Endothelial cell of umbilical vein (primary cell): ENCODE measurements at regions not wholly inside any gene's neighbourhood (a gene's known extent, or its start where the extent isn't known, plus 50 kb on each side); places are given as distances from the start of the nearest gene placed in this dataset.

Source experiments
- BruUV-seq: library from RNA; stranded (reverse); fragments of 400-500 nt; replicated peaks from 2 replicates; lab custom pipeline; 2021; lab: Mats Ljungman, UMichigan
- CTCF ChIA-PET: fragments of 300-600, 350-600 bp; sonication (Branson Sonifier 250); formaldehyde crosslinking; loops from one replicate; lab custom pipeline; 2021; ENCODE audit warnings: antibody characterized with exemption, inconsistent platforms; lab: Charles Lee
- POLR2A ChIA-PET: fragments of 300-600, 350-600 bp; sonication (Branson Sonifier 250); formaldehyde crosslinking; loops from one replicate; lab custom pipeline; 2021; ENCODE audit warnings: antibody characterized with exemption, inconsistent platforms; lab: Charles Lee
- DNase-seq: peaks from one replicate; pipeline ENCODE4 v3.0.0-alpha.2; 2011; ENCODE audit warnings: low read depth, low spot score
- FAIRE-seq: peaks from 2 replicates; lab custom pipeline; 2011; peaks lifted over from hg19 to GRCh38; lab: Jason Lieb, UNC
- H2AFZ ChIP-seq: 2 replicates; pipeline ENCODE4 v1.6.0; 2012; ENCODE audit warnings: low read depth, low read length, control low read depth, inconsistent platforms
- H3K27ac ChIP-seq: 2 replicates; pipeline ENCODE4 v1.5.1; 2011; ENCODE audit warnings: low read depth, mild to moderate bottlenecking, control low read depth, low read length, moderate library complexity; ENCODE audit not compliant: insufficient read depth
- H3K27me3 ChIP-seq, 2 experiments: 2 replicates each; pipeline versions ENCODE4 v1.6.0 to v1.6.1; 2011; ENCODE audit warnings: low read length in 2 of 2, mixed read lengths in 1 of 2; ENCODE audit not compliant: control insufficient read depth in 2 of 2, insufficient read depth in 2 of 2
- H3K36me3 ChIP-seq, 2 experiments: 2 replicates in 1 of 2; 3 replicates in 1 of 2; pipeline ENCODE4 v1.5.1; 2011; ENCODE audit warnings: low read length in 2 of 2, mild to moderate bottlenecking in 1 of 2, moderate library complexity in 1 of 2; ENCODE audit not compliant: control insufficient read depth in 2 of 2, insufficient read depth in 2 of 2; ENCODE audit errors: extremely low read depth in 1 of 2
- H3K4me1 ChIP-seq: 3 replicates; pipeline ENCODE4 v1.5.1; 2011; ENCODE audit warnings: mild to moderate bottlenecking, low read length; ENCODE audit not compliant: control insufficient read depth, insufficient read depth; ENCODE audit errors: extremely low read depth
- H3K4me2 ChIP-seq: 2 replicates; pipeline ENCODE4 v1.6.1; 2011; ENCODE audit warnings: low read length, control low read depth, mixed read lengths; ENCODE audit not compliant: insufficient read depth
- H3K4me3 ChIP-seq, 3 experiments: fragments of 200-600 bp in 1 of 3; sonication (generic), shearing (Covaris generic) in 1 of 3; replicated peaks in 1 of 3; 2 replicates each; pipeline ENCODE4 v1.5.1; 2011 to 2016; ENCODE audit warnings: control low read depth in 3 of 3, low read length in 3 of 3, mild to moderate bottlenecking in 2 of 3, inconsistent platforms in 1 of 3, low read depth in 1 of 3, moderate library complexity in 1 of 3; ENCODE audit not compliant: insufficient read depth in 1 of 3
- H3K79me2 ChIP-seq: 2 replicates; pipeline ENCODE4 v1.6.0; 2012; ENCODE audit warnings: low read length, inconsistent platforms; ENCODE audit not compliant: control insufficient read depth, insufficient read depth
- H3K9ac ChIP-seq: replicated peaks from 2 replicates; pipeline ENCODE3; 2011; ENCODE audit warnings: low read length, control low read depth; ENCODE audit not compliant: insufficient read depth; ENCODE audit errors: extremely low read depth
- H3K9me1 ChIP-seq: replicated peaks from 3 replicates; pipeline ENCODE4 v1.6.0; 2011; ENCODE audit warnings: mild to moderate bottlenecking, low read length; ENCODE audit not compliant: control insufficient read depth, insufficient read depth; ENCODE audit errors: extremely low read depth
- H3K9me3 ChIP-seq: replicated peaks from 2 replicates; pipeline ENCODE4 v1.5.1; 2012; ENCODE audit warnings: low read length, inconsistent platforms; ENCODE audit not compliant: control insufficient read depth, insufficient read depth
- H4K20me1 ChIP-seq: replicated peaks from 2 replicates; pipeline ENCODE3; 2011; ENCODE audit warnings: mild to moderate bottlenecking, low read length; ENCODE audit not compliant: control insufficient read depth, insufficient read depth; ENCODE audit errors: extremely low read depth
- CTCF ChIP-seq, 2 donors: IDR thresholded peaks; 1 replicate in 1 of 2; 2 replicates in 1 of 2; pipeline ENCODE4 v1.5.1; 2011; ENCODE audit warnings: low read length in 2 of 2, mild to moderate bottlenecking in 2 of 2, moderate library complexity in 2 of 2, control low read depth in 1 of 2, inconsistent platforms in 1 of 2, low read depth in 1 of 2; ENCODE audit not compliant: insufficient read depth in 1 of 2; ENCODE audit errors: extremely low read depth in 1 of 2
- EZH2 ChIP-seq: IDR thresholded peaks from 2 replicates; pipeline ENCODE4 v1.6.1; 2012; ENCODE audit warnings: borderline replicate concordance, low read depth, mild to moderate bottlenecking, moderate library complexity, low read length, inconsistent platforms; ENCODE audit not compliant: severe bottlenecking
- FOS ChIP-seq: IDR thresholded peaks from 2 replicates; pipeline ENCODE4 v1.6.1; 2011; ENCODE audit warnings: mild to moderate bottlenecking, low read length, moderate library complexity, borderline replicate concordance; ENCODE audit not compliant: insufficient read depth
- GATA2 ChIP-seq: IDR thresholded peaks from 2 replicates; pipeline ENCODE4 v1.7.0; 2011; ENCODE audit warnings: low read depth, mild to moderate bottlenecking, moderate library complexity, mixed read lengths, low read length; ENCODE audit not compliant: insufficient read length, insufficient read depth
- JUN ChIP-seq: IDR thresholded peaks from 2 replicates; pipeline ENCODE4 v1.6.1; 2011; ENCODE audit warnings: borderline replicate concordance, low read depth; ENCODE audit not compliant: insufficient read length, insufficient read depth
- MAX ChIP-seq: IDR thresholded peaks from 2 replicates; pipeline ENCODE4 v1.6.1; 2011; ENCODE audit not compliant: insufficient read depth, insufficient read length
- MYC ChIP-seq: IDR thresholded peaks from one replicate; pipeline ENCODE4 v1.6.1; 2011; ENCODE audit warnings: mild to moderate bottlenecking, low read depth, low read length
- POLR2A ChIP-seq: IDR thresholded peaks from 2 replicates; pipeline ENCODE4 v1.6.1; 2012; ENCODE audit warnings: low read depth, mild to moderate bottlenecking, control low read depth, low read length
- POLR2AphosphoS5 ChIP-seq: IDR thresholded peaks from 2 replicates; pipeline ENCODE4 v1.6.1; 2012; ENCODE audit warnings: low read depth, mild to moderate bottlenecking, control low read depth, low read length, moderate library complexity; ENCODE audit not compliant: insufficient read depth
- dilution Hi-C: fragments of 300-500 bp; cut with MboI; formaldehyde crosslinking; loops from one replicate; pipeline ENCODE4 v1.15.0; 2019; ENCODE audit warnings: low sequenced_read_pairs; ENCODE audit not compliant: extremely low pct_ligation_motif_present
- intact Hi-C: fragments of 100-400 bp; cut with micrococcal nuclease; formaldehyde crosslinking; loops from one replicate; pipeline ENCODE4 v1.10.0; 2022

GRCh38 chr1:59123081-59123681 lies 173.7 kb upstream of the FGGY start:
- Histone ChIP-seq H4K20me1 (no peaks in the 10 kb centered on the region), H3K27me3 (no peaks in the 10 kb centered on the region), H2AFZ (no peak overlapping the region), H3K27ac (no peak overlapping the region), H3K4me2 (no peak overlapping the region), H3K4me1 (peaks cover 15% of the 10 kb centered on the region), H3K9ac (no peak overlapping the region), H3K4me3 (no peak overlapping the region), H3K79me2 (no peaks in the 10 kb centered on the region), H3K9me1 (no peaks in the 10 kb centered on the region), H3K36me3 (no peaks in the 10 kb centered on the region), H3K9me3 (no peaks in the 10 kb centered on the region)
- ChIA-PET POLR2A (no interaction called here), CTCF (interaction anchor here (1.3 to 1.5 kb wide), 2 partner anchors 9 to 576 kb away, joined by 3 to 5 read pairs; no protein-coding TSS in a partner anchor)
- dilution Hi-C loops (no loop called here), intact Hi-C loops (no loop called here)
- FAIRE-seq (no peak), DNase-seq (no peak)
- TF ChIP-seq MYC (no peak), EZH2 (no peak), CTCF (IDR thresholded peaks at IDR 0.05; ENCODE audit: extremely low read depth in 1 of 2, insufficient read depth in 1 of 2, low read depth in 1 of 2, low read length in 2 of 2) (no peak), JUN (no peak), POLR2AphosphoS5 (no peak), MAX (no peak), POLR2A (no peak), GATA2 (no peak), FOS (no peak)
- no TSS peak for BruUV-seq
